GM10266 (cell line): ENCODE measurements at regions not wholly inside any gene's neighbourhood (a gene's known extent, or its start where the extent isn't known, plus 50 kb on each side); places are given as distances from the start of the nearest gene placed in this dataset.

Experiments used
- DNase-seq: peaks from one replicate; pipeline ENCODE4 v3.0.0; 2012; ENCODE audit errors: extremely low spot score
- TF ChIP-seq, protein P1 (sequence below): IDR thresholded peaks from 2 replicates; pipeline ENCODE4 v1.5.1; 2012; ENCODE audit warnings: mild to moderate bottlenecking, low read depth; ENCODE audit not compliant: control insufficient read depth, insufficient read depth; ENCODE audit errors: missing control alignments

DNA sequence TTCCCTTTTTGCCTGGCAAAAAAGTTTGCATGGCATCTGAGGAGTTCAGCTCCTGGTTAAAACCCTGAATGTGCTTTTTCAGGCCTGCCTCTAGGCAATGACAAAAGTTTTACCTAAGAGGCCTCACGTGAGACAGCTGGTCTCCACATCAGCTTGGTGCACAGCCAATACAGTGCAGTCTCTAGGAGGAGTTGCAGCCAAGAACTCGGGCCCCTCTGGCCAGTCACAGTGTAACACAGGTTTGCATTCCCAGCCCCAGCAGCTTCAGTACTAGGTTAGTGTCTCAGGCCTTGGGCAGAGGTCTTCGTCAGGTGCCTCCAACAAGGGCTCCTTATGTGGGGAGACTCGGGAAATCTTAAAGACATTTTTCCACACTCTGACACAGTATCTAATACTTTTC, 771.7 kb downstream of the SORCS1 start:
- TF ChIP-seq, protein P1, sequence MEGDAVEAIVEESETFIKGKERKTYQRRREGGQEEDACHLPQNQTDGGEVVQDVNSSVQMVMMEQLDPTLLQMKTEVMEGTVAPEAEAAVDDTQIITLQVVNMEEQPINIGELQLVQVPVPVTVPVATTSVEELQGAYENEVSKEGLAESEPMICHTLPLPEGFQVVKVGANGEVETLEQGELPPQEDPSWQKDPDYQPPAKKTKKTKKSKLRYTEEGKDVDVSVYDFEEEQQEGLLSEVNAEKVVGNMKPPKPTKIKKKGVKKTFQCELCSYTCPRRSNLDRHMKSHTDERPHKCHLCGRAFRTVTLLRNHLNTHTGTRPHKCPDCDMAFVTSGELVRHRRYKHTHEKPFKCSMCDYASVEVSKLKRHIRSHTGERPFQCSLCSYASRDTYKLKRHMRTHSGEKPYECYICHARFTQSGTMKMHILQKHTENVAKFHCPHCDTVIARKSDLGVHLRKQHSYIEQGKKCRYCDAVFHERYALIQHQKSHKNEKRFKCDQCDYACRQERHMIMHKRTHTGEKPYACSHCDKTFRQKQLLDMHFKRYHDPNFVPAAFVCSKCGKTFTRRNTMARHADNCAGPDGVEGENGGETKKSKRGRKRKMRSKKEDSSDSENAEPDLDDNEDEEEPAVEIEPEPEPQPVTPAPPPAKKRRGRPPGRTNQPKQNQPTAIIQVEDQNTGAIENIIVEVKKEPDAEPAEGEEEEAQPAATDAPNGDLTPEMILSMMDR, result no peak
- no peak for DNase-seq

GRCh38 chr10:106387063-106387462, 777.4 kb downstream of the SORCS1 start:
- no peak for DNase-seq
- TF ChIP-seq, protein P1, result no peak

GRCh38 chr10:106384496-106384895, 780.0 kb downstream of the SORCS1 start:
- TF ChIP-seq, protein P1, result no peak
- DNase-seq, result no peak

DNA sequence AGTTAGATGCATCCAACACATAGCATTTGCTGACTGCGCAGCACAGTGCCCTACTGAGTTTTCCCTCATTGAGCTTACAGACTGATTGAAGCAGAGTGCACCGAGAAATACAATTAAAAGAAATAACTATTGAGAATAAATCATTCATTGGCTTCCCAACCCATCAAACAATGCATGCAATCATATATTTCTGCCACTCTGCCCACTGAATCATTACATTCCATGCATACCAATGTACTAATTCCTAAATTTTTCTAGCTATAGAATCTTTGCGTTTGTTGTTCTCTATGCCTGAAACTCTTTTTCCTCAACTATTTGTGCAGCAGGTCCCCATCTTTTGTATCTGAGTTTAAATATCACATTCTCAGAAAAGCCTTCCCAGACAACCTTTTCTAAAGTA, 783.8 kb downstream of the SORCS1 start:
- DNase-seq, result no peak
- TF ChIP-seq, protein P1, result no peak

- TF ChIP-seq, protein P1, result no peak
- no peak for DNase-seq
Observed at GRCh38 chr10:106378251-106378650, 786.3 kb downstream of the SORCS1 start.

GRCh38 chr10:106370751-106371150, 793.8 kb downstream of the SORCS1 start:
- TF ChIP-seq, protein P1, result no peak
- no peak for DNase-seq

DNA sequence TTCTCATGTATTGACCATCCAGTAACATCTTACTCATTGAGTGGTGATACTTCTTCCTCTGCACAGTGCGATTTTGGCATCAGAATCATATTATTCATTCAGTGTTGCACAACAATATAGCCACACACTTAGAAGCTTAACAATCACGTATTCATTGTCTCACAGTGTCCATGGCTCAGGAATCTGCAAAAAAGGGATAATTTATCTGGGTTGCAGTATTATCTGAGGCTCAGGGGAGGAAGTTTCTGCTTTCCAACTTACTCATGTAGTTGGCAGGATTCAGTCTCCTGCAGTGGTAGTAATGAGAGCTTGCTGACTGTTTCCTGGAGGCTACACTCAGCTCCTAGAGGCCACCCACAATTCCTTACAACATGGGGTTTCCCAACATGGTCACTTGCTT, 803.6 kb downstream of the SORCS1 start:
- TF ChIP-seq, protein P1, result no peak

DNA sequence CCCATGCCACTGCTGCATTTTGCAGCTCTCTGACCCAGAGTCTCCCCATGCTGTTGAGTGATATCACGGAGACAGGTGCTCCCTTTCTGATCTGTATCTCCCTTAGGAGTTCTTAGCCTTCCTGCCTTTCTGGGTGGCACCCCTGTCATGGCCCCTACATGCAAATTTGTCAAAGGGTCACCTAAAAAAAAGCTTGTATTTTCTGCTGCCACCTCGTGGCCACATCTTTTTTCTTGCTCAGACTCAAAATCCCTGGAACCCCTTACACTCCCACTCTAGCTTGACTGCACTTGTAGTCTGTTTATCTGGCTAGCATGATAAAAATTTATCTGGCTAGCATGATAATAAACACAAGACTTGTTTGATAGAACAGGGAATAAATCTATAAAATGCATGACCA, 809.1 kb downstream of the SORCS1 start:
- TF ChIP-seq, protein P1, result no peak
- no peak for DNase-seq

More for the DNA sequence above, 803.6 kb downstream of the SORCS1 start:
- DNase-seq, result no peak
